RWPE2 (cell line): ENCODE measurements at regions not wholly inside any gene's neighbourhood (a gene's known extent, or its start where the extent isn't known, plus 50 kb on each side); places are given as distances from the start of the nearest gene placed in this dataset.
A peak's percentile ranks its signal among the peaks of the same experiment; 100 is the strongest.

Experiments used
- ATAC-seq: fragments of 200-7000 bp; cut with Tn5 transposase; 3 replicates; pipeline ENCODE4 v1.9.1; 2021; ENCODE audit warnings: low read depth
- DNase-seq: peaks from one replicate; pipeline ENCODE4 v3.0.0-alpha.2; 2020; ENCODE audit warnings: low spot score
- H3K27ac ChIP-seq: fragments of 450-650 bp; 2 replicates; pipeline ENCODE4 v1.5.1; 2017; ENCODE audit warnings: mild to moderate bottlenecking; ENCODE audit not compliant: poor library complexity, severe bottlenecking
- H3K27me3 ChIP-seq: fragments of 250-450 bp; sonication (Bioruptor Pico); 2 replicates; pipeline ENCODE4 v1.5.1; 2021; ENCODE audit warnings: mild to moderate bottlenecking, moderate library complexity; ENCODE audit not compliant: insufficient read depth, poor library complexity, severe bottlenecking
- H3K36me3 ChIP-seq: fragments of 250-450 bp; sonication (Bioruptor Pico); 2 replicates; pipeline ENCODE4 v1.5.1; 2020; ENCODE audit warnings: low read depth, mild to moderate bottlenecking, moderate library complexity
- H3K4me1 ChIP-seq: fragments of 250-450 bp; sonication (Bioruptor Pico); 2 replicates; pipeline ENCODE4 v1.5.1; 2021; ENCODE audit warnings: mild to moderate bottlenecking, moderate library complexity; ENCODE audit not compliant: insufficient read depth, poor library complexity, severe bottlenecking
- H3K4me3 ChIP-seq: fragments of 250-450 bp; sonication (Bioruptor Pico); 2 replicates; pipeline ENCODE4 v1.5.1; 2021; ENCODE audit warnings: mild to moderate bottlenecking, moderate library complexity; ENCODE audit not compliant: severe bottlenecking
- H3K9me3 ChIP-seq: fragments of 250-450 bp; sonication (Bioruptor Pico); 2 replicates; pipeline ENCODE4 v1.5.1; 2021; ENCODE audit warnings: mild to moderate bottlenecking, moderate library complexity; ENCODE audit not compliant: severe bottlenecking
- CTCF ChIP-seq: fragments of 450-650 bp; IDR thresholded peaks from one replicate; pipeline ENCODE4 v1.5.1; 2017; ENCODE audit warnings: mild to moderate bottlenecking, moderate library complexity; ENCODE audit not compliant: poor library complexity, severe bottlenecking

- DNase-seq = no peak
- H3K9me3 ChIP-seq = no peaks in the 10 kb centered on the region
- H3K27ac ChIP-seq = no peak overlapping the region
- H3K27me3 ChIP-seq = peaks cover 4% of the 10 kb centered on the region
- H3K4me3 ChIP-seq = no peak overlapping the region
- ATAC-seq = no peak
- no peaks in the 10 kb centered on the region for H3K36me3 ChIP-seq
- no peak for TF ChIP-seq CTCF
- no peaks in the 10 kb centered on the region for H3K4me1 ChIP-seq
Observed at GRCh38 chr1:62962014-62962812, 178.3 kb downstream of the ATG4C start.

- peaks cover 4% of the 10 kb centered on the region for H3K27me3 ChIP-seq
- H3K36me3 ChIP-seq = no peaks in the 10 kb centered on the region
- no peaks in the 10 kb centered on the region for H3K9me3 ChIP-seq
- no peak overlapping the region for H3K4me3 ChIP-seq
- H3K4me1 ChIP-seq = no peaks in the 10 kb centered on the region
- DNase-seq (no peak), ATAC-seq (0 out of 3 replicates have a peak, but pooled peaks have one; percentile 14)
- TF ChIP-seq CTCF = no peak
- H3K27ac ChIP-seq = no peak overlapping the region
Observed at GRCh38 chr1:62962901-62963776, 179.2 kb downstream of the ATG4C start.

- TF ChIP-seq CTCF = no peak
- peaks cover 4% of the 10 kb centered on the region for H3K27me3 ChIP-seq
- DNase-seq (no peak), ATAC-seq (no peak)
- no peaks in the 10 kb centered on the region for H3K4me1 ChIP-seq
- H3K9me3 ChIP-seq = no peaks in the 10 kb centered on the region
- H3K27ac ChIP-seq = no peak overlapping the region
- H3K4me3 ChIP-seq = no peak overlapping the region
- H3K36me3 ChIP-seq = no peaks in the 10 kb centered on the region
Observed at GRCh38 chr1:62964141-62964540, 180.2 kb downstream of the ATG4C start.

GRCh38 chr1:62967031-62967430 is 183.1 kb downstream of the ATG4C start:
- Histone ChIP-seq H3K27me3 (no peaks in the 10 kb centered on the region), H3K9me3 (no peaks in the 10 kb centered on the region), H3K4me1 (no peaks in the 10 kb centered on the region), H3K36me3 (no peaks in the 10 kb centered on the region), H3K27ac (no peak overlapping the region), H3K4me3 (no peak overlapping the region)
- ATAC-seq (no peak), DNase-seq (no peak)
- TF ChIP-seq CTCF = no peak
